ENCODE measurements at regions not wholly inside any gene's neighbourhood (a gene's known extent, or its start where the extent isn't known, plus 50 kb on each side); places are given as distances from the start of the nearest gene placed in this dataset.
A peak's percentile ranks its signal among the peaks of the same experiment; 100 is the strongest.

DNA sequence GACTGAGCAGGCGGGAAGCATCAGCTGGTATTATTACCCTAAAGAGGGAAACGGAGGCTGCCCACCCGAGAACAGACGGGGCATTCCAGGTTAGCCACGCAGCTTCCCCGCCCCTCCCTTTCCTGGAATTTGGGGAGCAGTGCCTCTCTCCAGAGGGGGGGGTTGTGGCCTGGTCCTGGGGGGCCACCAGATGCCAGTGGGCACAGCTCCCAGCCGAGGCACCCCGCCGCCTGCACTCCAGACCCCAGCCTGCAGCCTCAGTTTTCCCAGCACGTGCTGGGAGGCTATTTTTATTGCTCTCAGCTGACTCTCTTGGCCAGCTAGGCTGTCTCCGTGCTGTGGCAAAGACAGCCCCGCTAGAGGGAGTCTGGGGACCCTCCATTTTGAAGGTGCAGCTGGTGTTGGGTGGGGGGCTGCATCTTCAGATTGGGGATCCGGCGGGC, 62.7 kb upstream of the GSE1 start:
- TF ChIP-seq, protein P1, sequence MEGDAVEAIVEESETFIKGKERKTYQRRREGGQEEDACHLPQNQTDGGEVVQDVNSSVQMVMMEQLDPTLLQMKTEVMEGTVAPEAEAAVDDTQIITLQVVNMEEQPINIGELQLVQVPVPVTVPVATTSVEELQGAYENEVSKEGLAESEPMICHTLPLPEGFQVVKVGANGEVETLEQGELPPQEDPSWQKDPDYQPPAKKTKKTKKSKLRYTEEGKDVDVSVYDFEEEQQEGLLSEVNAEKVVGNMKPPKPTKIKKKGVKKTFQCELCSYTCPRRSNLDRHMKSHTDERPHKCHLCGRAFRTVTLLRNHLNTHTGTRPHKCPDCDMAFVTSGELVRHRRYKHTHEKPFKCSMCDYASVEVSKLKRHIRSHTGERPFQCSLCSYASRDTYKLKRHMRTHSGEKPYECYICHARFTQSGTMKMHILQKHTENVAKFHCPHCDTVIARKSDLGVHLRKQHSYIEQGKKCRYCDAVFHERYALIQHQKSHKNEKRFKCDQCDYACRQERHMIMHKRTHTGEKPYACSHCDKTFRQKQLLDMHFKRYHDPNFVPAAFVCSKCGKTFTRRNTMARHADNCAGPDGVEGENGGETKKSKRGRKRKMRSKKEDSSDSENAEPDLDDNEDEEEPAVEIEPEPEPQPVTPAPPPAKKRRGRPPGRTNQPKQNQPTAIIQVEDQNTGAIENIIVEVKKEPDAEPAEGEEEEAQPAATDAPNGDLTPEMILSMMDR (IDR thresholded peaks at IDR 0.05; ENCODE audit: low read depth, low read length, poor library complexity, severe bottlenecking): peak; percentile 18
- TF ChIP-seq EZH2phosphoT487 (IDR thresholded peaks at IDR 0.05; ENCODE audit: borderline replicate concordance, low read length): no peak
